ENCODE measurements at regions not wholly inside any gene's neighbourhood (a gene's known extent, or its start where the extent isn't known, plus 50 kb on each side); places are given as distances from the start of the nearest gene placed in this dataset.
"Not testable (repeated sequence)": the region's sequence is repeated elsewhere in the genome, so short reads cannot be mapped to it uniquely, and the experiment has no call there.

DNA sequence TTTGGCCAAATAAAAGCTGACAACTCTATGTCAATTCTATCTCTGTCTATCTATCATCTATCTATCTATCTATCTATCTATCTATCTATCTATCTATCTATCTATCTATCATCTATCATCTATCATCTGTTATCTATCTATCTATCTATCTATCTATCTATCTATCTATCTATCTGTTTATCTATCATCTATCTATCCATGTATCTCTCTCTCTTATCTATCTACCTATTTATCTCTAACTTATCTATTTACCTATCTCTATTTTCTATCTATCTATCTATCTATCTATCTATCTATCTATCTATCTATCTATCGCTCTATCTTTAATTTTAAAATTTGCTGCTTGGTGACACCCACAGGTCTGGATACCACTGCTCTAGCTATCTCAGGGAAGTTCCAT lies 271.1 kb downstream of the VRK1 start:
- 100% methylated on average over 1 of the region's 1 CpG for WGBS, 2 donors (ENCODE audit: extremely low coverage in 2 of 2, insufficient read length in 2 of 2, insufficient replicate concordance in 1 of 2)

DNA sequence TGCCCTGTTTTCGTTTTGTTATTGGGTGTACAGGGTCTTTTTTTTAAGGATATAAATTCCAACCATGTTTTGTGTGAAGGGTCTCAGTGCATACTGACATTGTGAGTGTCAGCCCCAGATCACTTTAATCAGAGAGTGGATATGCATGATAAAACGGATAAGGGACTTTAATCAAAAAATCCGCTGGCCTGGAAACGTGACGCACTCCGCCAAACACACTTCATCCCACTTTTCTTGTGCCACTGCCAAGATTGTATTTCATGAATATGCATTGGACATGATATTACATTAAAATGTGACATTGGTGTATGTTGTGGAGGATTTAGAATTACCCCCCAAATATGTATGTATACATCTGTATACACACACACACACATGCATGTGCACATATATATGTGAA lies 273.1 kb downstream of the VRK1 start:
- H3K27me3 ChIP-seq (ENCODE audit: control insufficient read depth in 3 of 3, insufficient read depth in 3 of 3, low read depth in 1 of 3, low read length in 3 of 3): peaks cover 0 to 10% (median 0%) of the 10 kb centered on the region in 3 experiments
- no peak overlapping the region for H3K23ac ChIP-seq (ENCODE audit: low read depth, low read length, poor library complexity)
- no peak overlapping the region for H3K4ac ChIP-seq (ENCODE audit: low read length)
- H2BK120ac ChIP-seq (ENCODE audit: low read depth, low read length): no peak overlapping the region
- H2BK5ac ChIP-seq (ENCODE audit: low read length): no peak overlapping the region
- no CpG with 5 or more reads among the region's 6 CpGs for WGBS, 2 donors (ENCODE audit: extremely low coverage in 2 of 2, insufficient read length in 2 of 2, insufficient replicate concordance in 1 of 2)
- H4K8ac ChIP-seq (ENCODE audit: low read depth, low read length): no peak overlapping the region
- H2AK5ac ChIP-seq (ENCODE audit: low read depth, low read length): no peak overlapping the region
- H3K79me1 ChIP-seq (ENCODE audit: low read depth, low read length): no peaks in the 10 kb centered on the region
- no peaks in the 10 kb centered on the region for H3K36me3 ChIP-seq (replicated peaks in 1 of 2; ENCODE audit: control insufficient read depth in 2 of 2, insufficient read depth in 2 of 2, low read length in 2 of 2)
- no peak overlapping the region for H3K18ac ChIP-seq (ENCODE audit: low read length)
- H3K9ac ChIP-seq (ENCODE audit: low read depth, low read length, poor library complexity): no peak overlapping the region
- H2BK15ac ChIP-seq (ENCODE audit: low read length): no peak overlapping the region
- DNase-seq (ENCODE audit: low spot score): no peak
- no peak overlapping the region for H3K27ac ChIP-seq (replicated peaks; ENCODE audit: low read length)
- H4K91ac ChIP-seq (ENCODE audit: low read depth, low read length, poor library complexity): no peak overlapping the region
- peaks cover 0 to 4% of the 10 kb centered on the region in 2 donors for H3K4me1 ChIP-seq (ENCODE audit: control insufficient read depth in 2 of 2, insufficient read depth in 1 of 2, low read depth in 1 of 2, low read length in 2 of 2)
- no peak overlapping the region for H2AFZ ChIP-seq (ENCODE audit: low read length)
- H3K4me2 ChIP-seq (ENCODE audit: insufficient read depth, low read length, poor library complexity, severe bottlenecking): no peak overlapping the region
- H2BK12ac ChIP-seq (ENCODE audit: low read length): no peak overlapping the region
- H3K4me3 ChIP-seq (ENCODE audit: low read length in 2 of 2): no peak overlapping the region
- H3K14ac ChIP-seq (ENCODE audit: low read length): no peak overlapping the region
- H3K9me3 ChIP-seq (replicated peaks in 1 of 2; ENCODE audit: control insufficient read depth in 2 of 2, insufficient read depth in 1 of 2, low read depth in 1 of 2, low read length in 2 of 2): no peaks in the 10 kb centered on the region

More for the DNA sequence above, 271.1 kb downstream of the VRK1 start:
- not testable (repeated sequence) for H3K4me1 ChIP-seq (ENCODE audit: control insufficient read depth in 2 of 2, insufficient read depth in 1 of 2, low read depth in 1 of 2, low read length in 2 of 2); H3K18ac ChIP-seq (ENCODE audit: low read length); H4K8ac ChIP-seq (ENCODE audit: low read depth, low read length); H3K9ac ChIP-seq (ENCODE audit: low read depth, low read length, poor library complexity); H2BK12ac ChIP-seq (ENCODE audit: low read length); H2AFZ ChIP-seq (ENCODE audit: low read length); H3K79me1 ChIP-seq (ENCODE audit: low read depth, low read length); H3K4me2 ChIP-seq (ENCODE audit: insufficient read depth, low read length, poor library complexity, severe bottlenecking); H3K23ac ChIP-seq (ENCODE audit: low read depth, low read length, poor library complexity); H3K27ac ChIP-seq (replicated peaks; ENCODE audit: low read length); H3K9me3 ChIP-seq (replicated peaks in 1 of 2; ENCODE audit: control insufficient read depth in 2 of 2, insufficient read depth in 1 of 2, low read depth in 1 of 2, low read length in 2 of 2); H4K91ac ChIP-seq (ENCODE audit: low read depth, low read length, poor library complexity); H2BK5ac ChIP-seq (ENCODE audit: low read length); H3K36me3 ChIP-seq (replicated peaks in 1 of 2; ENCODE audit: control insufficient read depth in 2 of 2, insufficient read depth in 2 of 2, low read length in 2 of 2); H2AK5ac ChIP-seq (ENCODE audit: low read depth, low read length); H3K4ac ChIP-seq (ENCODE audit: low read length); H3K14ac ChIP-seq (ENCODE audit: low read length); H3K4me3 ChIP-seq (ENCODE audit: low read length in 2 of 2); DNase-seq (ENCODE audit: low spot score); H2BK120ac ChIP-seq (ENCODE audit: low read depth, low read length); H2BK15ac ChIP-seq (ENCODE audit: low read length)
- H3K27me3 ChIP-seq (ENCODE audit: control insufficient read depth in 3 of 3, insufficient read depth in 3 of 3, low read depth in 1 of 3, low read length in 3 of 3): peaks cover 0 to 11% (median 0%) of the 10 kb centered on the region in 3 experiments

DNA sequence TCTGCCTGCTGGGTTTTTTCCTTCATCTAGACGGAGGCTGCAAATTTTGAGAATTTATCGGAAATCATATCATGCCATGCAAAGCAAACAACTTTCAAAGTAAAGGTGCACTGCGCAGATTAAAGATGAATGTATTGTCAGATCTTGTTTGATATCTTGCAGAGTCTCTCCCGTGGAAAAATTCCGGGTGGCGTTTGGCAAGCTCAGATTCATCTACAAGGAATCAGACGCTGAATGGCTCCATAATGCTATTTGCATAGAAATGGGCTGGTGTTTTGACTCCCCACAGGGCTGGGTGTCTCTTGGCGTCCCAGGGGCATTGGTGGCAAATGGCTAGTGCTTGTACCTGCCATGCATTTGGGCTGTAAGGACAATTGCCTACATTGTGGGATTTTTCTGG lies 274.0 kb downstream of the VRK1 start:
- Histone ChIP-seq H2AK5ac (ENCODE audit: low read depth, low read length) (no peak overlapping the region), H3K4ac (ENCODE audit: low read length) (no peak overlapping the region), H2BK12ac (ENCODE audit: low read length) (no peak overlapping the region), H2BK5ac (ENCODE audit: low read length) (no peak overlapping the region), H3K4me2 (ENCODE audit: insufficient read depth, low read length, poor library complexity, severe bottlenecking) (no peak overlapping the region), H2BK120ac (ENCODE audit: low read depth, low read length) (no peak overlapping the region), H3K9me3 (replicated peaks in 1 of 2; ENCODE audit: control insufficient read depth in 2 of 2, insufficient read depth in 1 of 2, low read depth in 1 of 2, low read length in 2 of 2) (no peaks in the 10 kb centered on the region), H3K36me3 (replicated peaks in 1 of 2; ENCODE audit: control insufficient read depth in 2 of 2, insufficient read depth in 2 of 2, low read length in 2 of 2) (no peaks in the 10 kb centered on the region), H3K27ac (replicated peaks; ENCODE audit: low read length) (no peak overlapping the region), H2BK15ac (ENCODE audit: low read length) (no peak overlapping the region), H3K9ac (ENCODE audit: low read depth, low read length, poor library complexity) (no peak overlapping the region), H3K23ac (ENCODE audit: low read depth, low read length, poor library complexity) (no peak overlapping the region), H3K4me3 (ENCODE audit: low read length in 2 of 2) (no peak overlapping the region), H3K27me3 (ENCODE audit: control insufficient read depth in 3 of 3, insufficient read depth in 3 of 3, low read depth in 1 of 3, low read length in 3 of 3) (peaks cover 0 to 5% (median 0%) of the 10 kb centered on the region in 3 experiments), H2AFZ (ENCODE audit: low read length) (peak overlapping the region; percentile 55), H3K14ac (ENCODE audit: low read length) (no peak overlapping the region), H3K79me1 (ENCODE audit: low read depth, low read length) (no peaks in the 10 kb centered on the region), H4K91ac (ENCODE audit: low read depth, low read length, poor library complexity) (no peak overlapping the region), H3K18ac (ENCODE audit: low read length) (no peak overlapping the region), H4K8ac (ENCODE audit: low read depth, low read length) (no peak overlapping the region), H3K4me1 (ENCODE audit: control insufficient read depth in 2 of 2, insufficient read depth in 1 of 2, low read depth in 1 of 2, low read length in 2 of 2) (peaks cover 0 to 4% of the 10 kb centered on the region in 2 donors)
- DNase-seq (ENCODE audit: low spot score): no peak
- no CpG with 5 or more reads among the region's 8 CpGs for WGBS, 2 donors (ENCODE audit: extremely low coverage in 2 of 2, insufficient read length in 2 of 2, insufficient replicate concordance in 1 of 2)

DNA sequence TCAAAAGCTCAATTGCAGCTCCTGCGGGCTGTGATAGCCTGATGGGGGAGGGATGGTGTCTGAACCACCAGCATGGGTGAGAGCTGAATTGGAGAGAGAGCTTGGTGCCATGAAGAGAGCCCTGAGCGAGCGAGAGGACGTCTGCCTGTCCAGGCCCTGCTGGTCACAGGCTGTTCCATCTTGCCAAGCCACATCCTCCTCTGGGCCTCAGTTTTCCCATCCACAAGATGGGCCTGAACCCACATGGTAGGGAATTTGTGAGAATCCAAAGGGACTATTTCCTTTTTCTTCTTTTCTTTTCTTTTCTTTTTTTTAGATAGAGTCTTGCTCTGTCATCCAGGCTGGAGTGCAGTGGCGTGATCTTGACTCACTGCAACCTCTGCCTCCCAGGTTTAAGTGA lies 276.4 kb downstream of the VRK1 start:
- Histone ChIP-seq H3K14ac (ENCODE audit: low read length) (no peak overlapping the region), H3K79me1 (ENCODE audit: low read depth, low read length) (no peaks in the 10 kb centered on the region), H3K27ac (replicated peaks; ENCODE audit: low read length) (no peak overlapping the region), H3K23ac (ENCODE audit: low read depth, low read length, poor library complexity) (no peak overlapping the region), H4K91ac (ENCODE audit: low read depth, low read length, poor library complexity) (no peak overlapping the region), H4K8ac (ENCODE audit: low read depth, low read length) (no peak overlapping the region), H2AFZ (ENCODE audit: low read length) (no peak overlapping the region), H2BK15ac (ENCODE audit: low read length) (no peak overlapping the region), H2AK5ac (ENCODE audit: low read depth, low read length) (no peak overlapping the region), H2BK12ac (ENCODE audit: low read length) (no peak overlapping the region), H3K4ac (ENCODE audit: low read length) (no peak overlapping the region), H3K36me3 (replicated peaks in 1 of 2; ENCODE audit: control insufficient read depth in 2 of 2, insufficient read depth in 2 of 2, low read length in 2 of 2) (no peaks in the 10 kb centered on the region), H3K27me3 (ENCODE audit: control insufficient read depth in 3 of 3, insufficient read depth in 3 of 3, low read depth in 1 of 3, low read length in 3 of 3) (no peaks in the 10 kb centered on the region), H3K9me3 (replicated peaks in 1 of 2; ENCODE audit: control insufficient read depth in 2 of 2, insufficient read depth in 1 of 2, low read depth in 1 of 2, low read length in 2 of 2) (no peaks in the 10 kb centered on the region), H3K18ac (ENCODE audit: low read length) (no peak overlapping the region), H3K4me3 (ENCODE audit: low read length in 2 of 2) (no peak overlapping the region), H3K9ac (ENCODE audit: low read depth, low read length, poor library complexity) (no peak overlapping the region), H3K4me2 (ENCODE audit: insufficient read depth, low read length, poor library complexity, severe bottlenecking) (no peak overlapping the region), H2BK120ac (ENCODE audit: low read depth, low read length) (no peak overlapping the region), H2BK5ac (ENCODE audit: low read length) (no peak overlapping the region), H3K4me1 (ENCODE audit: control insufficient read depth in 2 of 2, insufficient read depth in 1 of 2, low read depth in 1 of 2, low read length in 2 of 2) (peaks cover 8 to 11% of the 10 kb centered on the region in 2 donors)
- no CpG with 5 or more reads among the region's 5 CpGs for WGBS, 2 donors (ENCODE audit: extremely low coverage in 2 of 2, insufficient read length in 2 of 2, insufficient replicate concordance in 1 of 2)
- no peak for DNase-seq (ENCODE audit: low spot score)
